GM21717 (cell line): ENCODE measurements at regions not wholly inside any gene's neighbourhood (a gene's known extent, or its start where the extent isn't known, plus 50 kb on each side); places are given as distances from the start of the nearest gene placed in this dataset.

Source experiments
- ATAC-seq: cut with Tn5 transposase; IDR thresholded peaks from one replicate; pipeline ENCODE4 v1.9.1; 2021; ENCODE audit warnings: mild to moderate bottlenecking, moderate library complexity; ENCODE audit not compliant: unreplicated experiment

GRCh38 chr2:8049851-8050571 is 631.8 kb upstream of the ID2 start:
- peak; percentile 93 for ATAC-seq

- no peak for ATAC-seq
Observed at GRCh38 chr2:8053216-8053615, 628.6 kb upstream of the ID2 start.

GRCh38 chr2:8054070-8054469 is 627.8 kb upstream of the ID2 start:
- ATAC-seq: no peak

DNA sequence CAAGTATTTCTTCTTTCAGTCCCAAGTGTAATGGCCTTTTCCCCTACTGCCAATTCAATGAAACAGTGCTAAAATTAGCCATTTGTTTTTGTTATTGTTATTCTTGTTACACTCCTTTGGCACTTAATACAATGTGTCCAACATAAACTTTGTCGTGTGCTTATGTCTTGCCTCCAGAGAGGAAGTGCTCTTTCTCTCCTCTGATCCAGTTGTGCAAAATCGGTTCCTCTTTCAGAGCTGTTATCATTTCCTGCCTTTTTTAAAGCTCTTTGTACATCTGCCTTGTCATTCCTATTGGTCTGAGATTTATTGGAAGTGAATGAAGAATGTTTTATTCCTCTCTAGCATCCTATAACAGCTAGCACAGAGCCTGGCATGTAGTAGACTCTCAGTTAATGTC is 623.2 kb upstream of the ID2 start:
- ATAC-seq: no peak

GRCh38 chr2:8059255-8059654 is 622.6 kb upstream of the ID2 start:
- no peak for ATAC-seq

DNA sequence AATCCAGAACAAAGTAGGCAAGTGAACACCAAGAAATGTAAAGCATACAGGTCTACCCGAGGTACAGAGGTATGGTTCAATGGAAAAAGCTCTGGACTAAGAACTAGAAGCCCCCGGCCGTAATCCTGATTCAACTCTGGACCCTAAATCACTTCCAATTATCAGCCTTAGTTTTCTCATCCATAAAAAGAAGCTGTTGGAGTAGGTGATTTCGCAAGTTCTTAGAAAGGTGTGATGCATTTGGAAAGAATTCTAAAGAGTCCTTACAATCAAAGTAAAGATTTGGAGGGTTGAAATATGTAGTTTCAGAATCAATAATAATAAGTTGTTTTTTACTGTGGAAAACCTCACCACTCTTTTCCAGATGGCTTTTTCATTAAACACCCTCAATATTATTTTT is 622.1 kb upstream of the ID2 start:
- ATAC-seq: no peak

- no peak for ATAC-seq
Observed at GRCh38 chr2:8061219-8061618, 620.6 kb upstream of the ID2 start.

DNA sequence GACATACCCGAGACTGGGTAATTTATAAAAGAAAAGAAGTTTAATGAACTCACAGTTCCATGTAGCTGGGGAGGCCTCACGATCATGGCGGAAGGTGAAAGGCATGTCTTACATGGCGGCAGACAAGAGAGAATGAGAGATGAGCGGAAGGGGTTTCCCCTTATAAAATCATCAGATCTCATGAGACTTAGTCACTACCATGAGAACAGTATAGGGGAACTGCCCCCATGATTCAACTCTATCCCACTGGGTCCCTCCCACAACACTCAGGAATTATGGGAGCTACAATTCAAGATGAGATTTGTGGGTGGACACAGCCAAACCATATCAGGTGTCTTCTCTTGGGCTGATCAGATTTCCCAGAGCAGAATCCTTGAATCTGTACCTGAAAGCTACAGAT is 617.3 kb upstream of the ID2 start:
- ATAC-seq: no peak

DNA sequence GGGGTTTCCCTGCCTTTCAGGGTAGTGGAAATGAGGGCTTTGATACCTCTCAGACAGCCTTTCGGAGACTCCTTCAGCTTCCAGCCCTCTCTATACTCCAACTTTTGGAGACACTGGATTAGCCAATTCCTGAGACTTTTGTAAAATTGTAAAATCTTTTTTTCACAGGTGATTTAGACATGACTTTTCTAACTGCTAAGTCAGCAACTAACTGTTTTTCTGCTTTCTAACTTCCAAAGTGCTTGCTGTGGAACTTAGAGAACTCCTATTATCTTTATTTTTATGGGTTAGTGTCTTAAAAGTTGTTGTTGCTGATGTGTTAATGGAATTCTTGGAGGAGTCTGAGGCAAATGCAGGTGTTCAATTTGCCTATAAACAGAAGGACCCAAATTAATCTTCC is 616.7 kb upstream of the ID2 start:
- ATAC-seq: no peak

DNA sequence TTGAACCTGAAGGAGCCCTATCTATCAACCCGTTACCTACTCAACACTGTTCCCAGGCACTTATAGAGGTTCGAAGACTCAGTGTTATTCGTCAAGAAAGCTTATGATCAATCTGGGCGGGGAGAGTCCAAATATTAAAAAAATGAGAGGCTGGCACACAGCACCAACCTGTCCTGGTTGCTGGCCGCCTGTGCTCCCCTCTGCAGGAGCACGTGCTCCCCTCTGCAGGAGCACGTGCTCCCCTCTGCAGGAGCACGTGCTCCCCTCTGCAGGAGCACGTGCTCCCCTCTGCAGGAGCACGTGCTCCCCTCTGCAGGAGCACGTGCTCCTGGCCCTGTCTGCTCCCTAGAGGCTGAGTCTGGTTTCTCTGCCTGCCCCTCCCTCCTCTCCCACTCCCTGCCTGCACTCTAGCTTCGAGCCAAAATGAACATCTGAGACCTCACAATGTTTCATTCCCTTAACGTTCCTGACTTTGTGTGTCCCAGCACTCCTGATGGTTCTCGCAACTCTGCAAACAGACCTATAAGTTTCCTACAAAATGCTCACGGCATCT is 614.0 kb upstream of the ID2 start:
- no peak for ATAC-seq

DNA sequence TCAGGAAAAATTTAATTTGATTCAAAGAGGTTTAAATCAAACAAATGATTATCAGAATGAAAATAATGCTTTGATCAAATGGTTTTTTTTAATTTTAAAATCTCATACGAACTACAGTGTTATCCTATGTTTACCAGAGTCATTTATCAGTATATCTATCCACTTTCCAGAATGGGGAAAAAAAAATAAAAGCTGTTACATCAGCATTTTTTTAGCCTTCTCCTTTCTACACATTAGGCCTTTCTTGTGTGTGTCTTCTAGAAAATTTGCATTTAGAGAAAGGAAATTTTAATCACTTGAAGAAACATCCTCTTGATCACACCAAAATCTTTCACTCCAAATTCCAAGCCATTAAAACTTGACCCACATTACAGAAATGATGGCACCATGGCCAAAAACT is 608.9 kb upstream of the ID2 start:
- no peak for ATAC-seq

DNA sequence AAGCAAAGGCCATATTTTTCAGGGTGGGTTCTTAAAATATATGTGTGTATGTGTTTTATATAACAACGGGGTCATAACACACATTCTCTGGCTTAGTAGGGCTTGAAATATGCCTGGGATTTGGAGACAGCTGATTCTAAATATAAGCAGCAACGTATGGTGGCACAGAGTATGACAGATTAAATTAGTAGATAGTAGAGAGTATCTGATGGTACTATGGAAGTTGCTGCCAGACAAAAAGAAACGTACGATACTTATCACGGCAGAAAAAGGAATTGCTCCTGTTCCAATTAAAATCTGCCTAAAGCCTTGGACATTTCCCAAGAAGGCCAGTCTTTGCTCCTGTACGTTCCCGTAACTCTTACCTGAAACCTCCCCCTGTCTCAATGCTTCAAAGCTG is 607.9 kb upstream of the ID2 start:
- no peak for ATAC-seq

GRCh38 chr2:8076448-8077342 is 605.2 kb upstream of the ID2 start:
- no peak for ATAC-seq

GRCh38 chr2:8078705-8079104 is 603.2 kb upstream of the ID2 start:
- ATAC-seq: no peak

DNA sequence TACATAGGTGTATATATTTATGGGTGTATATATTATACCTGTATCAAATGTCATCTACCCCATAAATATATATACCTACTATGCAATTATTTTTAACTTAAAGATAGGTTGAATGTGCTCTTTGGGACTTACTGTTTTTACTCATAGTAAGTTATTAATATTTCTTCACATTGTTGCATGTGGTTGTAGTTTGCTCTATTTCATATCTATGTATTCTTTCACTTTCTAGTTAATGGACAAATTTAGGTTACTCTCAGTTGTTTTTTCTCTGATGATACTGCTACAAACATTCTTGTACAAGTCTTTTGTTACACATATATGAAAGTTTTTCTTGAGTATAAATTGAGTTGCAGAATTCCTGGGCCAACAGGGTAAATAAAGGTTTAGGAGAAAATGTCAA is 601.8 kb upstream of the ID2 start:
- no peak for ATAC-seq

DNA sequence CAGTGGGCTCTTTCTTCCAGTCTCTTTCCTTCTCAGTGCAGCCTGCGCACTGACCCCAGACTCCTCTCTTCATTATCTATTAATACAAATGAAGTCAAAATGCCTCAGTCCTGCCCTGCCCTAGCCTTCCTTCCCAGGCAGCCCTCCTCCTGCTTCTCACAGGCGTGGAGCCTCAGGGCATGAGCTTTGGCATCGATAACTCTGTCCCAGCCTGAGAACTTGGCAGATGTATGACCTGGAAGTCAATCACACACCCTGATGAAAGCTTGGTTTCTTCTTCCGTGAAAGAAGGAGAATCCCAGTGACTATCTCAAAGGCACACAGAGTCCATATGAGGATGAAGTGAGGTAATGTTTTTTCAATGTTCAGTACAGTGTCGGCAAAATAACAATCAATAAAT is 600.7 kb upstream of the ID2 start:
- ATAC-seq: no peak

DNA sequence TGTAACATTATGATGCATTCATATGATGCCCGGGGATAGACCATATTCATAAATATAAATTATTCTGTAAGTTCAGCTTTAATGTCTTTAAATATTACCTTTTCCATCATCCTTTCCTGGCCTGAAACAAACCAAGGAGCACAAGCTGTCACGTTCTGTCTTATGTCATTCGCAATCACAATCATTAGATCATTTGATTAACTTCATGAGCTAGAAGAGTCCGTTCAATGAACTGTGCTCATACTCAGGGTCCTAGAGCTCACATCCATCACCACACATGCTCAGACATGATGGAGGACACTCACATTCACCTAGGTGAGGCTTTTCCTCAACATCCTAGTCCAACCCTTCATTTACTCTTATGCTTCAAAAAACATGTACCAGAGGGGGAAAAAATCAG is 599.0 kb upstream of the ID2 start:
- ATAC-seq: no peak

GRCh38 chr2:8086357-8086756 is 595.5 kb upstream of the ID2 start:
- no peak for ATAC-seq

GRCh38 chr2:8086796-8087479 is 594.9 kb upstream of the ID2 start:
- ATAC-seq: no peak

GRCh38 chr2:8087480-8087840 is 594.4 kb upstream of the ID2 start:
- no peak for ATAC-seq

DNA sequence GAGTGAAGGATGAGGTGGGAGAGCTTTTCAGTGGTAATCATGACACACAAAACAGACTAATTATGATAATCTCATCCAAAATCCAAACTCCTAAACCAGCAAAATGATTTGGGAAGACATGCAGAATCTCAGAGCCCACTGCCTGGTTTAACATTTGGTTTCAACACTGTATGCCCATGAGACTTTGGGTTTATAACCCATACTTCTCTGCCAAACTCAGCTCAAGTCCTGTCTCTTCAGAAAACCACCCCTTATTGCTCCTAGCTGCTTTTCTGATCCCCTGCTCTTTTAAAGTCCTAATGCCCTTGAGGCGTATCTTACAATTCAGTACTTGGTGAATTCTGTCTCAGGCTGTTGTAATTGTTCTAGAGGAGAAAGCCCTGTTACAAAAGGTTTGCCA is 593.0 kb upstream of the ID2 start:
- ATAC-seq: no peak

- no peak for ATAC-seq
Observed at GRCh38 chr2:8089596-8089995, 592.3 kb upstream of the ID2 start.
